CD4-positive, alpha-beta memory T cell (primary cell): ENCODE measurements at regions not wholly inside any gene's neighbourhood (a gene's known extent, or its start where the extent isn't known, plus 50 kb on each side); places are given as distances from the start of the nearest gene placed in this dataset.

ENCODE experiments used
- CTCF ChIA-PET: fragments of 350-600 bp; sonication (Branson Sonifier 250); formaldehyde crosslinking; loops from one replicate; lab custom pipeline; 2021; ENCODE audit warnings: inconsistent platforms; ENCODE audit not compliant: partially characterized antibody; lab: Charles Lee
- POLR2A ChIA-PET: fragments of 350-600 bp; sonication (Branson Sonifier 250); formaldehyde crosslinking; loops from one replicate; lab custom pipeline; 2021; ENCODE audit not compliant: partially characterized antibody; lab: Charles Lee
- DNase-seq, 5 donors: peaks; one replicate each; pipeline versions ENCODE4 v3.0.0 to v3.0.0-alpha.2; 2020 to 2022; ENCODE audit warnings: mixed read lengths in 1 of 5
- H3K27ac ChIP-seq: one replicate; pipeline ENCODE4 v1.7.0; 2013; ENCODE audit warnings: low read depth, low read length
- H3K27me3 ChIP-seq: 2 replicates; pipeline ENCODE4 v1.7.0; 2013; ENCODE audit warnings: mild to moderate bottlenecking, low read length, moderate library complexity; ENCODE audit not compliant: insufficient read depth
- H3K36me3 ChIP-seq: 2 replicates; pipeline ENCODE4 v1.7.0; 2013; ENCODE audit warnings: mild to moderate bottlenecking, low read length, moderate library complexity; ENCODE audit not compliant: insufficient read depth
- H3K4me1 ChIP-seq: 2 replicates; pipeline ENCODE4 v1.7.0; 2013; ENCODE audit warnings: mild to moderate bottlenecking, low read length, moderate library complexity; ENCODE audit not compliant: insufficient read depth
- H3K4me3 ChIP-seq, 2 donors: one replicate each; pipeline ENCODE4 v1.7.0; 2013; ENCODE audit warnings: low read length in 2 of 2, mild to moderate bottlenecking in 1 of 2
- H3K9me3 ChIP-seq, 2 donors: one replicate each; pipeline ENCODE4 v1.7.0; 2013; ENCODE audit warnings: low read length in 2 of 2, control low read depth in 1 of 2; ENCODE audit not compliant: control insufficient read depth in 1 of 2
- H3K27ac Mint-ChIP-seq, 7 donors: one replicate each; pipeline ENCODE4 v1.8.0; 2020 to 2021; ENCODE audit warnings: mixed read lengths in 7 of 7, mild to moderate bottlenecking in 6 of 7, inconsistent platforms in 3 of 7, moderate library complexity in 3 of 7
- H3K27me3 Mint-ChIP-seq, 2 donors: one replicate each; pipeline ENCODE4 v1.8.0; 2020 to 2021; ENCODE audit warnings: mixed read lengths in 2 of 2
- H3K36me3 Mint-ChIP-seq, 2 donors: one replicate each; pipeline ENCODE4 v1.8.0; 2020 to 2021; ENCODE audit warnings: mixed read lengths in 2 of 2, inconsistent platforms in 1 of 2, mild to moderate bottlenecking in 1 of 2
- H3K4me1 Mint-ChIP-seq, 4 donors: one replicate each; pipeline ENCODE4 v1.8.0; 2020 to 2021; ENCODE audit warnings: mixed read lengths in 4 of 4, mild to moderate bottlenecking in 1 of 4
- H3K4me3 Mint-ChIP-seq, 8 donors: one replicate each; pipeline ENCODE4 v1.8.0; 2020 to 2021; ENCODE audit warnings: mixed read lengths in 8 of 8, mild to moderate bottlenecking in 7 of 8, moderate library complexity in 6 of 8, inconsistent platforms in 3 of 8
- H3K9me3 Mint-ChIP-seq, 8 donors: one replicate each; pipeline ENCODE4 v1.8.0; 2020 to 2021; ENCODE audit warnings: mixed read lengths in 8 of 8, mild to moderate bottlenecking in 5 of 8, inconsistent platforms in 3 of 8, moderate library complexity in 1 of 8
- intact Hi-C: fragments of 100-400 bp; cut with micrococcal nuclease; formaldehyde crosslinking; loops from one replicate; pipeline ENCODE4 v1.15.1; 2023

DNA sequence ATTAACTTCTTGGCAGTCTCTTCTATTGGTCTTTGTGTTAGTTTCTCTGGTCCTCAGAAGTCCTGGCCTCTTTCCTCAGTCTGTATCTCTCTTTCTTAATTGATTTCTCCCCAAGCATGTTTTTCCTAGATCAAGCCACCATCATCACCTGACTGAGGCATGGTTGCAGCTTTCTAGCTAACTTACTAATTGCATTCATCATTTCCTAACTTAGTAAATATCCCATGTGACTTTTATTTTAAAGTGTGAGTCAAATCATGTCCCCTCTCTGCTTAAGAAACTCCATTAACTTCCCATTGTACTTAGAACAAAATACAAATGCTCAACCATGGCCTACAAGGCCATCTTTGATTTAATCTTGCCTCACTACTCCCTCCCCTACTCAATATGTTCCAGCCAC, 135.4 kb upstream of the FRMD4B start:
- H3K27ac ChIP-seq: no peak overlapping the region
- H3K27me3 ChIP-seq: no peaks in the 10 kb centered on the region
- no peaks in the 10 kb centered on the region for H3K36me3 ChIP-seq
- CTCF ChIA-PET: no interaction called here
- no peaks in the 10 kb centered on the region for H3K36me3 Mint-ChIP-seq
- H3K27ac Mint-ChIP-seq: no peak overlapping the region
- no peak overlapping the region for H3K4me3 Mint-ChIP-seq
- H3K27me3 Mint-ChIP-seq: peaks cover 0 to 2% of the 10 kb centered on the region in 2 donors
- POLR2A ChIA-PET: no interaction called here
- peaks cover 0 to 8% (median 0%) of the 10 kb centered on the region in 8 donors for H3K9me3 Mint-ChIP-seq
- no peaks in the 10 kb centered on the region for H3K4me1 ChIP-seq
- H3K4me3 ChIP-seq: no peak overlapping the region
- no peaks in the 10 kb centered on the region for H3K9me3 ChIP-seq
- no peak for DNase-seq
- intact Hi-C loops: no loop called here
- no peaks in the 10 kb centered on the region for H3K4me1 Mint-ChIP-seq

DNA sequence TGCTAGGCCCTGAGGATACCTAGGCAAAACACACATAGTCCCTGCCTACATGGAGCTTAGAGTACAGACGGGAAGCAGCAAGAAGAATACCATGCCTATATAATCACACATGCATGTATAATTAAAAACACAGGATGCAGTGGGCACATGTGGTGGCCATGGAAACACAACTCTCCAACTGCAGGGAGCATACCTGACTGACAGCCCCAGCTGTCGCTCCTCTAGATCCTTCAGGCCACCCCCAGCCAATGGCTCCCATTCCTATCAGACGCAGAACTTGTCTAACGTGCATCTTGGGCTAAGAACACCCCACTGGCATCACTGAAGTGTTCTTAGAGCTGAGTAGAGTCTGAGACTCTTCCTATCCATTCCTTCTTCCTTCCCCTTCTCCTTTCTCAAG, 125.5 kb upstream of the FRMD4B start:
- H3K4me1 ChIP-seq: no peaks in the 10 kb centered on the region
- Mint-ChIP-seq H3K27me3 (peaks cover 2 to 13% of the 10 kb centered on the region in 2 donors), H3K4me1 (no peaks in the 10 kb centered on the region), H3K9me3 (peaks cover 0 to 9% (median 0%) of the 10 kb centered on the region in 8 donors), H3K36me3 (no peaks in the 10 kb centered on the region), H3K27ac (no peak overlapping the region), H3K4me3 (no peak overlapping the region)
- ChIA-PET CTCF (no interaction called here), POLR2A (no interaction called here)
- no peak overlapping the region for H3K27ac ChIP-seq
- intact Hi-C loops: no loop called here
- DNase-seq: no peak
- H3K27me3 ChIP-seq: no peaks in the 10 kb centered on the region
- H3K9me3 ChIP-seq: no peaks in the 10 kb centered on the region
- H3K36me3 ChIP-seq: no peaks in the 10 kb centered on the region
- H3K4me3 ChIP-seq: no peak overlapping the region

DNA sequence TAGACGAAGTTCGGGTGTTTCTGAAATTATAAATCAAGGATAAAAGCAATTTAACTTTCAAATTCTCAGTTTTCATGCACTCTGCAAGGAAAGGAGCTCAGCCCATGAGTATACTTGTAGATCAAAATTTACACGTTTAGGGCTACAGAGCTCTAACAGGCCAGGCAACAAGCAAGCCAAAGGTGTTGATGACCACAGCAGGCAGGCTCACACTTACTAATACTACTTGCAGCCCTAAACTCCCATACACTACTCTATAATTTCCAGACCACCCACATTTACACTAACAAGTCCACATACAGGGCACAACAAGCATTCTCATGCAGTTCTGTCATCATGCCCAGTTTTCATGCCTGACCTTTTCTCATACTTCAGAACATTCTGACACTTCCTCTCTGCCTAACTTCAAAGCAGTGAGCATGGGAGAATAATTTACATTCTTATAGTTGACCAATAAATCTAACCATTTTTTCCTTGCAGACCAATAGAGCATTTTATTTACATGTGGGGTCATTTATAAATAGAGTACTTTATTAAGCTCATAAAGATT, 124.7 kb upstream of the FRMD4B start:
- no peaks in the 10 kb centered on the region for H3K36me3 Mint-ChIP-seq
- ChIA-PET POLR2A (no interaction called here), CTCF (no interaction called here)
- H3K4me1 Mint-ChIP-seq: no peaks in the 10 kb centered on the region
- H3K4me3 Mint-ChIP-seq: no peak overlapping the region
- Histone ChIP-seq H3K4me3 (no peak overlapping the region), H3K27me3 (no peaks in the 10 kb centered on the region), H3K36me3 (no peaks in the 10 kb centered on the region), H3K9me3 (no peaks in the 10 kb centered on the region), H3K4me1 (no peaks in the 10 kb centered on the region), H3K27ac (no peak overlapping the region)
- H3K27ac Mint-ChIP-seq: no peak overlapping the region
- H3K27me3 Mint-ChIP-seq: peaks cover 5 to 13% of the 10 kb centered on the region in 2 donors
- no peak for DNase-seq
- intact Hi-C loops: no loop called here
- peaks cover 0 to 9% (median 0%) of the 10 kb centered on the region in 8 donors for H3K9me3 Mint-ChIP-seq

DNA sequence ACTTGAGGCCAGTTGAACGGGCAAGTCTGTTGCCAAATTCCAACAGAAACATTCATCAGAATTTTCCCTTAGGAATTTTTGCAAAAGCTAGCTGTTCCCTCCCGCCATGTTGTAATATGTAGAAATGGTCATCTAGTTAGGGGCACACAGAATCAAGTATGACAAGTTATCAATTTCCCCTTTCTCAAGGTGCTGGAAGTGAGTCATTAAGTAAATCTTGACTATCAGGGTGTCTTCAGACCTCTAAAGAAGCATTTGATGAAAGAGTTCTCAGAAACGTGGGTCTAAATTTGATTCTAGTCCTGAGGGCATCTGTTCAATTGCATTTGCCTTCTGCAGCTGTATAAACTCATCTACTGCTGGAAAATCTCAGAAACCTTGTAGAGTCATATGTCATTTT, 123.4 kb upstream of the FRMD4B start:
- no peaks in the 10 kb centered on the region for H3K36me3 Mint-ChIP-seq
- no peak overlapping the region for H3K27ac ChIP-seq
- H3K36me3 ChIP-seq: no peaks in the 10 kb centered on the region
- H3K27me3 ChIP-seq: no peaks in the 10 kb centered on the region
- no peak overlapping the region for H3K4me3 ChIP-seq
- no peak overlapping the region for H3K27ac Mint-ChIP-seq
- no peak overlapping the region for H3K4me3 Mint-ChIP-seq
- no peak for DNase-seq
- H3K27me3 Mint-ChIP-seq: peaks cover 5 to 13% of the 10 kb centered on the region in 2 donors
- peaks cover 0 to 7% (median 0%) of the 10 kb centered on the region in 8 donors for H3K9me3 Mint-ChIP-seq
- intact Hi-C loops: no loop called here
- H3K9me3 ChIP-seq: no peaks in the 10 kb centered on the region
- CTCF ChIA-PET: no interaction called here
- POLR2A ChIA-PET: no interaction called here
- H3K4me1 Mint-ChIP-seq: no peaks in the 10 kb centered on the region
- no peaks in the 10 kb centered on the region for H3K4me1 ChIP-seq

DNA sequence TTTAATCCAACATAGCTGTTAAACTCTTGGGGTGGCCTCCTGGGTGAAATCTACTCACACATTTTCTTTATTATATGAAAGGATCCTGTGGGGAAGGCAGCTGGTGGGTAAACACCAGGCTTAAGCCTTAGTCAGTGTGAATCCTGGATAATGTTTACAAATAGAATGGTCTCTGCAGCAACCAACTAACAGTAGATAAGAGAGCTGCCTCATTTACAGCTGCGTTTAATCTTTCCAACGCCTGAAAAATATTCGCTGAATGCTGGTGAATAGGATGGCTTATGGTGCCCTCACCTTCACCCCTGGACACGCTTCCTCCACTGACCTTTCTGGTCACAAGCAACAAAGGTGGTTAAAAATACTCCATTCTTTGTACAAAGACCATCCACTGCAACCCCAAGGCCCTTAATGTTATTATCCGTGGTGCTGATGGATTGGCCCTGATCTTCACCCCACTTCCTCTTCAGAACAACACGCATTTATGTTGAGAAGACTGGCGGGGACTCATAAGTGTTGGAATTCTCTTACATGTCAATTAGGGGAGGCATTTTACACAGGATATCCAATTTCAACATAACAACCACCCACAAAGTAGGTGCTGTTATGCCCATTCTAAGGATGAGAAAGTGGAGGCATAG, 120.0 kb upstream of the FRMD4B start:
- H3K36me3 ChIP-seq: no peaks in the 10 kb centered on the region
- intact Hi-C loops: no loop called here
- H3K27me3 ChIP-seq: no peaks in the 10 kb centered on the region
- peaks cover 5 to 13% of the 10 kb centered on the region in 2 donors for H3K27me3 Mint-ChIP-seq
- no peaks in the 10 kb centered on the region for H3K4me1 ChIP-seq
- H3K9me3 ChIP-seq: no peaks in the 10 kb centered on the region
- no peaks in the 10 kb centered on the region for H3K4me1 Mint-ChIP-seq
- ChIA-PET CTCF (no interaction called here), POLR2A (no interaction called here)
- no peak overlapping the region for H3K4me3 Mint-ChIP-seq
- no peak overlapping the region for H3K27ac ChIP-seq
- no peaks in the 10 kb centered on the region for H3K36me3 Mint-ChIP-seq
- peaks cover 0 to 3% (median 0%) of the 10 kb centered on the region in 8 donors for H3K9me3 Mint-ChIP-seq
- H3K27ac Mint-ChIP-seq: no peak overlapping the region
- DNase-seq: no peak
- H3K4me3 ChIP-seq: no peak overlapping the region

DNA sequence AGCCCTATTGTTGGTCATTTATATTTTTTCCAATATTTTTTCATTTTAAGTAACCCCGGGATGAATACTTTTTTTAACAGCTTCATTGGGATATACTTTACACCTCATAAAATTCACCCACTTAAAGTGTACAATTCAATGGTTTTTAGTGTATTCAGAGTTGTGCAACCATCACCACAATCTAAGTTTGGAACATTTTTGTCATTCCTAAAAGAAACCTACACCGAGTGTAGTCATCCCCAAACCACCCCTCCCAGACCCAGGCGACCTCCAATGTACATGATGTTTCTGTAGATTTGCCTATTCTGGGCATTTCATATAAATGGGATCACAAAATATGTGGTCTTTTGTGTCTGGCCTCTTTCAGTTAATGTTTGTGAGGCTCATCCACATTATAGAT, 118.3 kb upstream of the FRMD4B start:
- no peaks in the 10 kb centered on the region for H3K4me1 ChIP-seq
- POLR2A ChIA-PET: no interaction called here
- Mint-ChIP-seq H3K4me1 (no peaks in the 10 kb centered on the region), H3K4me3 (no peak overlapping the region), H3K36me3 (no peaks in the 10 kb centered on the region), H3K27me3 (peaks cover 3 to 8% of the 10 kb centered on the region in 2 donors), H3K27ac (no peak overlapping the region), H3K9me3 (peaks cover 0 to 4% (median 0%) of the 10 kb centered on the region in 8 donors)
- CTCF ChIA-PET: no interaction called here
- H3K36me3 ChIP-seq: no peaks in the 10 kb centered on the region
- H3K9me3 ChIP-seq: no peaks in the 10 kb centered on the region
- DNase-seq: no peak
- H3K27me3 ChIP-seq: no peaks in the 10 kb centered on the region
- H3K4me3 ChIP-seq: no peak overlapping the region
- intact Hi-C loops: no loop called here
- H3K27ac ChIP-seq: no peak overlapping the region

DNA sequence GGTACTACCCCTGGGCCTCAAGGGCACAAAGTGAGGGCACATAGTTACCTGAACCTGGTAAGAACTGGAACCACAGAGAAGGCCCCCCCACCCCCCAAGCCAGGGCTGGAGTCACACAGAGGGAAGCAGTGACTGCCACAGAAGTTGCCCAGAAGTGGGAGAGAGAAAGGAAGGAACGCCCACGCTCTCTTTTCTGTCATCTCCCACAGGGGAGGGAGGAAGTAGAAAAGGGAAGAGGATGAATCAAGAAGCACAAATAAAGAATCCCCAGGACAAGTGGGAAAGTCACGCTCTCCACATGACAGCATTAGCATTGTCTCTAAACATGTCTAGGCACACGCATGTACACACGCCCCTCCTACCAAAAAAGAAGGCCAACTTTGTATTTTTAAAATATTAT, 114.7 kb upstream of the FRMD4B start:
- ChIA-PET CTCF (no interaction called here), POLR2A (no interaction called here)
- Histone ChIP-seq H3K36me3 (no peaks in the 10 kb centered on the region), H3K9me3 (no peaks in the 10 kb centered on the region), H3K4me1 (no peaks in the 10 kb centered on the region), H3K27me3 (no peaks in the 10 kb centered on the region), H3K4me3 (no peak overlapping the region), H3K27ac (no peak overlapping the region)
- H3K27ac Mint-ChIP-seq: no peak overlapping the region
- DNase-seq: no peak
- intact Hi-C loops: no loop called here
- H3K36me3 Mint-ChIP-seq: no peaks in the 10 kb centered on the region
- no peaks in the 10 kb centered on the region for H3K4me1 Mint-ChIP-seq
- H3K4me3 Mint-ChIP-seq: no peak overlapping the region
- H3K9me3 Mint-ChIP-seq: peaks cover 0 to 5% (median 0%) of the 10 kb centered on the region in 8 donors
- peaks cover 2 to 3% of the 10 kb centered on the region in 2 donors for H3K27me3 Mint-ChIP-seq
